GM23338 (cell line): ENCODE measurements at regions not wholly inside any gene's neighbourhood (a gene's known extent, or its start where the extent isn't known, plus 50 kb on each side); places are given as distances from the start of the nearest gene placed in this dataset.

ENCODE experiments used
- ATAC-seq: fragments of 200-7000 bp; cut with Tn5 transposase; 3 replicates; pipeline ENCODE4 v1.9.1; 2020
- DNase-seq: peaks from one replicate; pipeline ENCODE4 v3.0.0-alpha.2; 2015; ENCODE audit warnings: low spot score
- H2AFZ ChIP-seq: fragments of 200-600 bp; sonication (generic); 2 replicates; pipeline ENCODE4 v1.8.0; 2016; ENCODE audit warnings: antibody characterized with exemption, mild to moderate bottlenecking, moderate library complexity
- H3F3A ChIP-seq: fragments of 200-600 bp; sonication (generic); replicated peaks from 2 replicates; pipeline ENCODE4 v1.8.0; 2017; ENCODE audit warnings: antibody characterized with exemption, mixed run types, low read depth
- H3K27ac ChIP-seq: fragments of 200-600 bp; sonication (generic); 2 replicates; pipeline ENCODE4 v1.6.1; 2016; ENCODE audit warnings: low read depth
- H3K27me3 ChIP-seq: fragments of 200-600 bp; sonication (generic); 2 replicates; pipeline ENCODE4 v1.8.0; 2016; ENCODE audit warnings: mild to moderate bottlenecking, mixed run types, moderate library complexity; ENCODE audit not compliant: insufficient read depth
- H3K36me3 ChIP-seq: fragments of 200-600 bp; sonication (generic); 2 replicates; pipeline ENCODE4 v1.8.0; 2016; ENCODE audit warnings: mild to moderate bottlenecking; ENCODE audit not compliant: insufficient read depth
- H3K4me1 ChIP-seq: fragments of 200-600 bp; sonication (generic); 2 replicates; pipeline ENCODE4 v1.8.0; 2016; ENCODE audit warnings: mild to moderate bottlenecking, moderate library complexity; ENCODE audit not compliant: insufficient read depth
- H3K4me2 ChIP-seq: fragments of 200-600 bp; sonication (generic); 2 replicates; pipeline ENCODE4 v1.7.1; 2017; ENCODE audit warnings: mixed run types
- H3K4me3 ChIP-seq: fragments of 200-600 bp; sonication (generic); 2 replicates; pipeline ENCODE4 v1.6.1; 2016; ENCODE audit warnings: mixed run types
- H3K79me2 ChIP-seq: fragments of 200-600 bp; sonication (generic); replicated peaks from 2 replicates; pipeline ENCODE4 v1.8.0; 2017; ENCODE audit warnings: mild to moderate bottlenecking; ENCODE audit not compliant: insufficient read depth
- H3K9me2 ChIP-seq: fragments of 200-600 bp; sonication (generic); 2 replicates; pipeline ENCODE4 v1.8.0; 2017; ENCODE audit not compliant: insufficient read depth
- H4K20me1 ChIP-seq: fragments of 200-600 bp; sonication (generic); replicated peaks from 2 replicates; pipeline ENCODE4 v1.8.0; 2017; ENCODE audit warnings: mild to moderate bottlenecking; ENCODE audit not compliant: insufficient read depth
- H3K27ac Mint-ChIP-seq: 2 replicates; pipeline ENCODE4 v1.8.0; 2020; ENCODE audit warnings: inconsistent platforms, mild to moderate bottlenecking, moderate library complexity, mixed read lengths
- H3K27me3 Mint-ChIP-seq: 3 replicates; pipeline ENCODE4 v1.8.0; 2022; ENCODE audit warnings: low read depth, mild to moderate bottlenecking, moderate library complexity, mixed read lengths, inconsistent platforms; ENCODE audit not compliant: insufficient read depth, poor library complexity
- H3K36me3 Mint-ChIP-seq: 3 replicates; pipeline ENCODE4 v1.8.0; 2021; ENCODE audit warnings: low read depth, mild to moderate bottlenecking, inconsistent platforms, moderate library complexity, mixed read lengths
- H3K4me1 Mint-ChIP-seq: 3 replicates; pipeline ENCODE4 v1.8.0; 2020; ENCODE audit warnings: mild to moderate bottlenecking, inconsistent platforms, mixed read lengths
- H3K4me3 Mint-ChIP-seq: 3 replicates; pipeline ENCODE4 v1.8.0; 2021; ENCODE audit warnings: moderate library complexity, mild to moderate bottlenecking, inconsistent platforms, mixed read lengths
- H3K9me3 Mint-ChIP-seq: 3 replicates; pipeline ENCODE4 v1.8.0; 2020; ENCODE audit warnings: moderate library complexity, mild to moderate bottlenecking, inconsistent platforms, mixed read lengths
- CREB1 ChIP-seq: fragments of 250-450 bp; sonication (Bioruptor Pico); IDR thresholded peaks from 2 replicates; pipeline ENCODE4 v1.5.0; 2020; ENCODE audit warnings: low read depth, mild to moderate bottlenecking, moderate library complexity
- EZH2phosphoT487 ChIP-seq: fragments of 200-600 bp; sonication (generic); IDR thresholded peaks from one replicate; pipeline ENCODE4 v1.8.1; 2018; ENCODE audit warnings: antibody characterized with exemption; ENCODE audit not compliant: unreplicated experiment
- JUNB ChIP-seq: IDR thresholded peaks from one replicate; pipeline ENCODE4 v1.6.1; 2016; ENCODE audit warnings: antibody characterized with exemption; ENCODE audit not compliant: unreplicated experiment
- POLR2AphosphoS5 ChIP-seq: IDR thresholded peaks from 2 replicates; pipeline ENCODE4 v1.6.1; 2016; ENCODE audit warnings: antibody characterized with exemption, low read depth
- STAT1 ChIP-seq: IDR thresholded peaks from one replicate; pipeline ENCODE4 v1.6.1; 2016; ENCODE audit warnings: antibody characterized with exemption; ENCODE audit not compliant: unreplicated experiment
- ZNF331 ChIP-seq: fragments of 250-450 bp; sonication (Bioruptor Pico); IDR thresholded peaks from 2 replicates; pipeline ENCODE4 v1.5.0; 2020; ENCODE audit warnings: low read depth, mild to moderate bottlenecking, moderate library complexity
- TF ChIP-seq, protein P1 (sequence below): IDR thresholded peaks from 2 replicates; pipeline ENCODE4 v1.6.1; 2016; ENCODE audit warnings: antibody characterized with exemption
- TF ChIP-seq, protein P2 (sequence below): fragments of 250-450 bp; sonication (Bioruptor Pico); IDR thresholded peaks from 2 replicates; pipeline ENCODE4 v1.5.0; 2020; ENCODE audit warnings: mild to moderate bottlenecking, moderate library complexity
- TF ChIP-seq, protein P3 (sequence below): IDR thresholded peaks from one replicate; pipeline ENCODE4 v1.6.1; 2018; ENCODE audit warnings: antibody characterized with exemption; ENCODE audit not compliant: unreplicated experiment

DNA sequence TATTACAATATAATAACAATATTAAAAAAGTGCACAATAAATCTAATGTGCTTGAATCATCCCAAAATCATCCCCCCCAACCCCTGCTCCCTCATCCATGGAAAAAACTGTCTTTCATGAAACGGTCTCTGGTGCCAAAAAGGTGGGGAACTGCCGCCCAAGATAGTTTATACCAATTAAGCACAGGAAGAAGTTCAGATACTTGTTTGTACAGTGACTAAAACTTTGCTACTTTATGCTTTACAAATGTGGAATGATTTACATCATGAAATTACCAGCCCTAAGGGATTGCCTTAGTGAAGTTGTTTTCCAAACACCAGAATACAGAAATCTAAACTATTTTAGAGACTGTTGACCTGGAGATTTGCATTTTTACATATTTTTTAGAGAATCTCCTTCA is 175.6 kb downstream of the TRIM27 start:
- TF ChIP-seq EZH2phosphoT487 = no peak
- no peak for TF ChIP-seq POLR2AphosphoS5
- TF ChIP-seq, protein P1, sequence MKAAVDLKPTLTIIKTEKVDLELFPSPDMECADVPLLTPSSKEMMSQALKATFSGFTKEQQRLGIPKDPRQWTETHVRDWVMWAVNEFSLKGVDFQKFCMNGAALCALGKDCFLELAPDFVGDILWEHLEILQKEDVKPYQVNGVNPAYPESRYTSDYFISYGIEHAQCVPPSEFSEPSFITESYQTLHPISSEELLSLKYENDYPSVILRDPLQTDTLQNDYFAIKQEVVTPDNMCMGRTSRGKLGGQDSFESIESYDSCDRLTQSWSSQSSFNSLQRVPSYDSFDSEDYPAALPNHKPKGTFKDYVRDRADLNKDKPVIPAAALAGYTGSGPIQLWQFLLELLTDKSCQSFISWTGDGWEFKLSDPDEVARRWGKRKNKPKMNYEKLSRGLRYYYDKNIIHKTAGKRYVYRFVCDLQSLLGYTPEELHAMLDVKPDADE = no peak
- TF ChIP-seq, protein P2, sequence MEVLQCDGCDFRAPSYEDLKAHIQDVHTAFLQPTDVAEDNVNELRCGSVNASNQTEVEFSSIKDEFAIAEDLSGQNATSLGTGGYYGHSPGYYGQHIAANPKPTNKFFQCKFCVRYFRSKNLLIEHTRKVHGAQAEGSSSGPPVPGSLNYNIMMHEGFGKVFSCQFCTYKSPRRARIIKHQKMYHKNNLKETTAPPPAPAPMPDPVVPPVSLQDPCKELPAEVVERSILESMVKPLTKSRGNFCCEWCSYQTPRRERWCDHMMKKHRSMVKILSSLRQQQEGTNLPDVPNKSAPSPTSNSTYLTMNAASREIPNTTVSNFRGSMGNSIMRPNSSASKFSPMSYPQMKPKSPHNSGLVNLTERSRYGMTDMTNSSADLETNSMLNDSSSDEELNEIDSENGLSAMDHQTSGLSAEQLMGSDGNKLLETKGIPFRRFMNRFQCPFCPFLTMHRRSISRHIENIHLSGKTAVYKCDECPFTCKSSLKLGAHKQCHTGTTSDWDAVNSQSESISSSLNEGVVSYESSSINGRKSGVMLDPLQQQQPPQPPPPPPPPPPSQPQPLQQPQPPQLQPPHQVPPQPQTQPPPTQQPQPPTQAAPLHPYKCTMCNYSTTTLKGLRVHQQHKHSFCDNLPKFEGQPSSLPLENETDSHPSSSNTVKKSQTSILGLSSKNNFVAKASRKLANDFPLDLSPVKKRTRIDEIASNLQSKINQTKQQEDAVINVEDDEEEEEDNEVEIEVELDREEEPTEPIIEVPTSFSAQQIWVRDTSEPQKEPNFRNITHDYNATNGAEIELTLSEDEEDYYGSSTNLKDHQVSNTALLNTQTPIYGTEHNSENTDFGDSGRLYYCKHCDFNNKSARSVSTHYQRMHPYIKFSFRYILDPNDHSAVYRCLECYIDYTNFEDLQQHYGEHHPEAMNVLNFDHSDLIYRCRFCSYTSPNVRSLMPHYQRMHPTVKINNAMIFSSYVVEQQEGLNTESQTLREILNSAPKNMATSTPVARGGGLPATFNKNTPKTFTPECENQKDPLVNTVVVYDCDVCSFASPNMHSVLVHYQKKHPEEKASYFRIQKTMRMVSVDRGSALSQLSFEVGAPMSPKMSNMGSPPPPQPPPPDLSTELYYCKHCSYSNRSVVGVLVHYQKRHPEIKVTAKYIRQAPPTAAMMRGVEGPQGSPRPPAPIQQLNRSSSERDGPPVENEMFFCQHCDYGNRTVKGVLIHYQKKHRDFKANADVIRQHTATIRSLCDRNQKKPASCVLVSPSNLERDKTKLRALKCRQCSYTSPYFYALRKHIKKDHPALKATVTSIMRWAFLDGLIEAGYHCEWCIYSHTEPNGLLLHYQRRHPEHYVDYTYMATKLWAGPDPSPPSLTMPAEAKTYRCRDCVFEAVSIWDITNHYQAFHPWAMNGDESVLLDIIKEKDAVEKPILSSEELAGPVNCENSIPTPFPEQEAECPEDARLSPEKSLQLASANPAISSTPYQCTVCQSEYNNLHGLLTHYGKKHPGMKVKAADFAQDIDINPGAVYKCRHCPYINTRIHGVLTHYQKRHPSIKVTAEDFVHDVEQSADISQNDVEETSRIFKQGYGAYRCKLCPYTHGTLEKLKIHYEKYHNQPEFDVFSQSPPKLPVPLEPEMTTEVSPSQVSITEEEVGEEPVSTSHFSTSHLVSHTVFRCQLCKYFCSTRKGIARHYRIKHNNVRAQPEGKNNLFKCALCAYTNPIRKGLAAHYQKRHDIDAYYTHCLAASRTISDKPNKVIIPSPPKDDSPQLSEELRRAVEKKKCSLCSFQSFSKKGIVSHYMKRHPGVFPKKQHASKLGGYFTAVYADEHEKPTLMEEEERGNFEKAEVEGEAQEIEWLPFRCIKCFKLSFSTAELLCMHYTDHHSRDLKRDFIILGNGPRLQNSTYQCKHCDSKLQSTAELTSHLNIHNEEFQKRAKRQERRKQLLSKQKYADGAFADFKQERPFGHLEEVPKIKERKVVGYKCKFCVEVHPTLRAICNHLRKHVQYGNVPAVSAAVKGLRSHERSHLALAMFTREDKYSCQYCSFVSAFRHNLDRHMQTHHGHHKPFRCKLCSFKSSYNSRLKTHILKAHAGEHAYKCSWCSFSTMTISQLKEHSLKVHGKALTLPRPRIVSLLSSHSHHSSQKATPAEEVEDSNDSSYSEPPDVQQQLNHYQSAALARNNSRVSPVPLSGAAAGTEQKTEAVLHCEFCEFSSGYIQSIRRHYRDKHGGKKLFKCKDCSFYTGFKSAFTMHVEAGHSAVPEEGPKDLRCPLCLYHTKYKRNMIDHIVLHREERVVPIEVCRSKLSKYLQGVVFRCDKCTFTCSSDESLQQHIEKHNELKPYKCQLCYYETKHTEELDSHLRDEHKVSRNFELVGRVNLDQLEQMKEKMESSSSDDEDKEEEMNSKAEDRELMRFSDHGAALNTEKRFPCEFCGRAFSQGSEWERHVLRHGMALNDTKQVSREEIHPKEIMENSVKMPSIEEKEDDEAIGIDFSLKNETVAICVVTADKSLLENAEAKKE = no peak
- no peak for TF ChIP-seq ZNF331 (CRISPR knock-in tag)
- TF ChIP-seq STAT1 = no peak
- TF ChIP-seq JUNB = no peak
- TF ChIP-seq CREB1 (CRISPR knock-in tag) = no peak
- TF ChIP-seq, protein P3, sequence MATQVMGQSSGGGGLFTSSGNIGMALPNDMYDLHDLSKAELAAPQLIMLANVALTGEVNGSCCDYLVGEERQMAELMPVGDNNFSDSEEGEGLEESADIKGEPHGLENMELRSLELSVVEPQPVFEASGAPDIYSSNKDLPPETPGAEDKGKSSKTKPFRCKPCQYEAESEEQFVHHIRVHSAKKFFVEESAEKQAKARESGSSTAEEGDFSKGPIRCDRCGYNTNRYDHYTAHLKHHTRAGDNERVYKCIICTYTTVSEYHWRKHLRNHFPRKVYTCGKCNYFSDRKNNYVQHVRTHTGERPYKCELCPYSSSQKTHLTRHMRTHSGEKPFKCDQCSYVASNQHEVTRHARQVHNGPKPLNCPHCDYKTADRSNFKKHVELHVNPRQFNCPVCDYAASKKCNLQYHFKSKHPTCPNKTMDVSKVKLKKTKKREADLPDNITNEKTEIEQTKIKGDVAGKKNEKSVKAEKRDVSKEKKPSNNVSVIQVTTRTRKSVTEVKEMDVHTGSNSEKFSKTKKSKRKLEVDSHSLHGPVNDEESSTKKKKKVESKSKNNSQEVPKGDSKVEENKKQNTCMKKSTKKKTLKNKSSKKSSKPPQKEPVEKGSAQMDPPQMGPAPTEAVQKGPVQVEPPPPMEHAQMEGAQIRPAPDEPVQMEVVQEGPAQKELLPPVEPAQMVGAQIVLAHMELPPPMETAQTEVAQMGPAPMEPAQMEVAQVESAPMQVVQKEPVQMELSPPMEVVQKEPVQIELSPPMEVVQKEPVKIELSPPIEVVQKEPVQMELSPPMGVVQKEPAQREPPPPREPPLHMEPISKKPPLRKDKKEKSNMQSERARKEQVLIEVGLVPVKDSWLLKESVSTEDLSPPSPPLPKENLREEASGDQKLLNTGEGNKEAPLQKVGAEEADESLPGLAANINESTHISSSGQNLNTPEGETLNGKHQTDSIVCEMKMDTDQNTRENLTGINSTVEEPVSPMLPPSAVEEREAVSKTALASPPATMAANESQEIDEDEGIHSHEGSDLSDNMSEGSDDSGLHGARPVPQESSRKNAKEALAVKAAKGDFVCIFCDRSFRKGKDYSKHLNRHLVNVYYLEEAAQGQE = no peak
- Histone ChIP-seq H3F3A (peaks cover 6% of the 10 kb centered on the region), H3K4me1 (peaks cover 28% of the 10 kb centered on the region), H3K4me3 (peak overlapping the region; percentile 13; the same call in 1 of the 2 replicates), H3K4me2 (peak overlapping the region; percentile 68), H3K9me2 (no peaks in the 10 kb centered on the region), H3K27me3 (peaks cover 40% of the 10 kb centered on the region), H3K36me3 (no peaks in the 10 kb centered on the region), H4K20me1 (no peaks in the 10 kb centered on the region), H2AFZ (no peak overlapping the region), H3K27ac (no peak overlapping the region), H3K79me2 (no peaks in the 10 kb centered on the region)
- Mint-ChIP-seq H3K9me3 (peaks cover 22% of the 10 kb centered on the region), H3K36me3 (peaks cover 3% of the 10 kb centered on the region; the same call in 2 of the 3 replicates), H3K27ac (no peak overlapping the region), H3K4me1 (peaks cover 14% of the 10 kb centered on the region), H3K27me3 (peaks cover 40% of the 10 kb centered on the region), H3K4me3 (peak overlapping the region; percentile 87)
- ATAC-seq = no peak
- DNase-seq = no peak
